ENCODE measurements at regions not wholly inside any gene's neighbourhood (a gene's known extent, or its start where the extent isn't known, plus 50 kb on each side); places are given as distances from the start of the nearest gene placed in this dataset.

DNA sequence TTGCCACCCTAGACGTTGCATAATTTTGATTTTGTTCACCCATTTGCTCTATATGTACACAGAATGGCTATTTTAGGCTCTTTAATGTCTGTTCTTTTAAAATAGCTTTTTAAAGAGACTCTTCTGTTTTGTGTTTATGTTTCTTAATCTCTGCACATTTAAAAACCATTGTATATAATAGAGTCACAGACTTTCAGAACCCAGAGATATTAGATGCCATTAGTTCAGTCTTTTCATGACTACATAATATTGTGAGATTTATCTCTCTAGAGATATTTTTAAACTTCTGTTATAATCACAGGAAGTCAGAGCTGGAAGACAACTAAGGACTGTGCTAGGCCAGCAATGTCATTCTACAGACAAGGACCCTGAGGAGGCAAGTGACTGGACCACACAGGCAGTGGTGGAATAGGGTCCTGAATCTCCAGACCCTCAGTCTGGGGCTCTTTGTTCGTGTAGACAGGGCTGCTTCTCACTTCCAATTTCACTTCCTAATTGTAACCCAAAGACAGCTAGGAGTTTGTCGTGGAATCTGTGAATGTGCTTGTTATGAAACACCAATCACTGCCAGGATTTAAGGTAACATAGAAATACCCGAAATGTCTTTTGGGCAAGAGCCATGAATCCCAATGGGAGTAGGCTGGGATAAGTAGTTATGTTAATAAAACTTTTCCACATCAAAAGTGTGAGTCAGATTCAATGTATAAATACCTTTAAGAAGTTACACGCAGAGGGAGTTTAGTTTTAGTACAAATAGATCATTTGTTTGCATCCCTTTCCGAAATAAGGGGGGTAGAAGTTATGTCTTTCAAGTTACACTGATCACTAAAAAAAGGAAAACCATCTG, 165.2 kb upstream of the ROPN1 start:
- TF ChIP-seq, protein P1, sequence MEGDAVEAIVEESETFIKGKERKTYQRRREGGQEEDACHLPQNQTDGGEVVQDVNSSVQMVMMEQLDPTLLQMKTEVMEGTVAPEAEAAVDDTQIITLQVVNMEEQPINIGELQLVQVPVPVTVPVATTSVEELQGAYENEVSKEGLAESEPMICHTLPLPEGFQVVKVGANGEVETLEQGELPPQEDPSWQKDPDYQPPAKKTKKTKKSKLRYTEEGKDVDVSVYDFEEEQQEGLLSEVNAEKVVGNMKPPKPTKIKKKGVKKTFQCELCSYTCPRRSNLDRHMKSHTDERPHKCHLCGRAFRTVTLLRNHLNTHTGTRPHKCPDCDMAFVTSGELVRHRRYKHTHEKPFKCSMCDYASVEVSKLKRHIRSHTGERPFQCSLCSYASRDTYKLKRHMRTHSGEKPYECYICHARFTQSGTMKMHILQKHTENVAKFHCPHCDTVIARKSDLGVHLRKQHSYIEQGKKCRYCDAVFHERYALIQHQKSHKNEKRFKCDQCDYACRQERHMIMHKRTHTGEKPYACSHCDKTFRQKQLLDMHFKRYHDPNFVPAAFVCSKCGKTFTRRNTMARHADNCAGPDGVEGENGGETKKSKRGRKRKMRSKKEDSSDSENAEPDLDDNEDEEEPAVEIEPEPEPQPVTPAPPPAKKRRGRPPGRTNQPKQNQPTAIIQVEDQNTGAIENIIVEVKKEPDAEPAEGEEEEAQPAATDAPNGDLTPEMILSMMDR (IDR thresholded peaks at IDR 0.05; ENCODE audit: low read depth, low read length, missing input control), result no peak
- TF ChIP-seq YY1 (IDR thresholded peaks at IDR 0.05) (no peak), GABPA (IDR thresholded peaks at IDR 0.05 in 1 of 2, conservative IDR thresholded peaks at IDR 0.05 in 1 of 2) (no peak)
- TF ChIP-seq, protein P2, sequence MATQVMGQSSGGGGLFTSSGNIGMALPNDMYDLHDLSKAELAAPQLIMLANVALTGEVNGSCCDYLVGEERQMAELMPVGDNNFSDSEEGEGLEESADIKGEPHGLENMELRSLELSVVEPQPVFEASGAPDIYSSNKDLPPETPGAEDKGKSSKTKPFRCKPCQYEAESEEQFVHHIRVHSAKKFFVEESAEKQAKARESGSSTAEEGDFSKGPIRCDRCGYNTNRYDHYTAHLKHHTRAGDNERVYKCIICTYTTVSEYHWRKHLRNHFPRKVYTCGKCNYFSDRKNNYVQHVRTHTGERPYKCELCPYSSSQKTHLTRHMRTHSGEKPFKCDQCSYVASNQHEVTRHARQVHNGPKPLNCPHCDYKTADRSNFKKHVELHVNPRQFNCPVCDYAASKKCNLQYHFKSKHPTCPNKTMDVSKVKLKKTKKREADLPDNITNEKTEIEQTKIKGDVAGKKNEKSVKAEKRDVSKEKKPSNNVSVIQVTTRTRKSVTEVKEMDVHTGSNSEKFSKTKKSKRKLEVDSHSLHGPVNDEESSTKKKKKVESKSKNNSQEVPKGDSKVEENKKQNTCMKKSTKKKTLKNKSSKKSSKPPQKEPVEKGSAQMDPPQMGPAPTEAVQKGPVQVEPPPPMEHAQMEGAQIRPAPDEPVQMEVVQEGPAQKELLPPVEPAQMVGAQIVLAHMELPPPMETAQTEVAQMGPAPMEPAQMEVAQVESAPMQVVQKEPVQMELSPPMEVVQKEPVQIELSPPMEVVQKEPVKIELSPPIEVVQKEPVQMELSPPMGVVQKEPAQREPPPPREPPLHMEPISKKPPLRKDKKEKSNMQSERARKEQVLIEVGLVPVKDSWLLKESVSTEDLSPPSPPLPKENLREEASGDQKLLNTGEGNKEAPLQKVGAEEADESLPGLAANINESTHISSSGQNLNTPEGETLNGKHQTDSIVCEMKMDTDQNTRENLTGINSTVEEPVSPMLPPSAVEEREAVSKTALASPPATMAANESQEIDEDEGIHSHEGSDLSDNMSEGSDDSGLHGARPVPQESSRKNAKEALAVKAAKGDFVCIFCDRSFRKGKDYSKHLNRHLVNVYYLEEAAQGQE (IDR thresholded peaks at IDR 0.05), result no peak

Measured in liver (tissue), 3 donors.